ENCODE measurements at regions not wholly inside any gene's neighbourhood (a gene's known extent, or its start where the extent isn't known, plus 50 kb on each side); places are given as distances from the start of the nearest gene placed in this dataset.

GRCh38 chr2:52805901-52806410, 961.6 kb upstream of the CHAC2 start:
- DNase-seq, result no peak

DNA sequence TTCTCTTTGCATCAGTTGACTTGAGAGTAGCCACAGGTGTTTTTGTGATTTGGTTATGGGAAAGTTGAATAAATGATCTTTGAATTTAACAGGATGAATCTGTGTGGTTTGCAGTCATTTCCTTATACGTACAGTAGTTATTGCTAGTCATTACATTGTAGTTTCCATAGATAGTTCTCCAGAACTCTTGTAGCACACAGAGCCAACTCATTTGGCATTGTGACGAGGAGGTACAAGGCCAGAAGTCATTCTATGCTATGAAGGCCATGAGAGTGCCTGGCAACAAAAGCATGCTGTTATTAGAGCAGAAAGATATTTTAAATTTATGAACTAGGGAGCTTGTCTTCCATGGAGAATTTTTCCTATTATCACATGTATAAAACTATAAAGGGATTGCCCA, 973.0 kb upstream of the CHAC2 start:
- no peak for DNase-seq

- no peak for DNase-seq
Observed at GRCh38 chr2:52779446-52779845, 988.2 kb upstream of the CHAC2 start.

DNA sequence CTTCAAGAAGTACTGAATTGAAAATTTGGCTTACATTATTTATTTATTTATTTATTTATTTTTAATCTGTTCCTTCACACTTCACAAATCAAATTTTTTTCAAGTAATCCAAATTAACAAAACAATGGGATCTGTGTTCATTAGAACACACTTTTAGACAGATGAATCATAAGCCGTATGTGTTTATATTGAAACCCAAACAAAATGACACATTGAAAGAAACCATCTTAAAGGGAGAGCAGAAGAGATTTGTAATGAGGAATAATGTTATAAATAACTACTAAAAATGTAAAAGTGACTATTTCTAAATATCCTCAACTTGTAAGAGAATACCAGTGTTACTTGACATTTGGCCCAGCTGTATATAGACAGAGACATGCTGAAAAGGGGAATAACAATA, 991.0 kb upstream of the CHAC2 start:
- DNase-seq, result no peak

- DNase-seq, result no peak
Observed at GRCh38 chr2:52775674-52776073, 991.9 kb upstream of the CHAC2 start.

- no peak for DNase-seq
Observed at GRCh38 chr2:52765735-52766134, 1001.9 kb upstream of the CHAC2 start.

GRCh38 chr2:52749764-52750163, 1017.8 kb upstream of the CHAC2 start:
- DNase-seq, result no peak

- DNase-seq, result no peak
Observed at GRCh38 chr2:52745144-52745543, 1022.5 kb upstream of the CHAC2 start.

DNA sequence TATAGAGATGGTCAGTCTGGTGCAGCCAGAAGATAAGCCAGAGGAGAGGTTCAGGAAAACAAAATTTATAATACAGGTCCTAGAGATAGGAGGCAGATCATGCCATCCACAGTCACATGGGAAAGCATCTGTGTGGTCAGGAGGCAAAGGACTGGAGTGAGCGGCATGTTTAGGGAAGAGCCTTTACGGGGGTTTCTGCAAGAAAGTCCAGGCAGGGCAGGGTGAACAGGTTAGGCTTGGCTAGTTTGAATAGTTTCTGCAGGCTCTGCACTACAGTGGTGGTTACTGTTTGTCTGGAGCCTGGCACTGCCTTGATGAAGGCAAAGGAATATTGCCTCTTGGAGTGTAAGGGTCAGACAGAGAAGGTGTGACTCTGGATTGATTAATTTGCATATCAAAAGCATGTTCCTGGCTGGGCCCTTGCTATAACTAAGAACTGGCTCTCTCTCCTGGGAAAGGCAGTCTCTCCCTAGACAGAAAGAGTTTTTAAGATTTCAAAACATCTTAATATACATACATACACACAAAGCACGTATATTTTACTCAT, 1034.7 kb upstream of the CHAC2 start:
- DNase-seq, result no peak

DNA sequence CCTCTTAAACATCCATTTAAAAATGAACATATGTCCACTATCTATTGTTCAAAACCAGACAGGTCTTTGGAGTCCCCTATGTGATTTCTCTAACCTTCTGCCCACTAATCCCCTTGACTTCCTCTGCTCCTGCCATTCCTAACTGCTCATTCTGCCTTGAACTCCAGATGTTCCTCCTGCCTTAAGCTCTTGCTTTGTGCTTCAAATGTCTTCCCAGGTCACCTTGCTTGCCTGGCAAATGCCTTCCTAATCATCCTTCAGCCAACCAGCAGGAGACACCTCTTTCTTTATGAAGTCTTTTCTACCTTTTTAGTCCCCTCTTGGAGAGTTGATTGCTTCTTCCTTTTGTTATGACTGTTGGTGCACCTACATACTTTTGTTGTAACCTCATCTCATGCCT, 1043.0 kb upstream of the CHAC2 start:
- no peak for DNase-seq

DNA sequence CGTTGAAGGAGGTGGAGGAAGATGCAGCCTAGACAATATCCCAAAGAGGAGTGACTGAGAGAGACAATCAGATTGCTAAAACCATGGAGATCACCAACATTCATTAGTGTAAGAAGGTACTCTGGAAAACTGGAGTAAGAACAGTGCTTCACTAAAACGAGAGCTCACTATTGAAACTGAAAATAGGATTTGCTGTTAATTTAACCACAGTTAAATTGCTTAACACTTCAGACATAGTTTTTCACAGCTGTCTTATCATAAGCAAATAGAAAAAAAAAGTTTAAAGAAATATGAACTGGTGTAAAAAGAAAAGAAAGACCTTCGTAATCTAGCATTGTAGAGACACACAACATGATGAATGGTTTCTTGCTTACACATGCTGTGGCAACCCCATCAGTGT, 1049.8 kb upstream of the CHAC2 start:
- DNase-seq, result no peak

- DNase-seq, result no peak
Observed at GRCh38 chr2:52710810-52711618, 1056.6 kb upstream of the CHAC2 start.

- DNase-seq, result no peak
Observed at GRCh38 chr2:52704251-52704650, 1063.4 kb upstream of the CHAC2 start.

- DNase-seq, result no peak
Observed at GRCh38 chr2:52703004-52703403, 1064.6 kb upstream of the CHAC2 start.

DNA sequence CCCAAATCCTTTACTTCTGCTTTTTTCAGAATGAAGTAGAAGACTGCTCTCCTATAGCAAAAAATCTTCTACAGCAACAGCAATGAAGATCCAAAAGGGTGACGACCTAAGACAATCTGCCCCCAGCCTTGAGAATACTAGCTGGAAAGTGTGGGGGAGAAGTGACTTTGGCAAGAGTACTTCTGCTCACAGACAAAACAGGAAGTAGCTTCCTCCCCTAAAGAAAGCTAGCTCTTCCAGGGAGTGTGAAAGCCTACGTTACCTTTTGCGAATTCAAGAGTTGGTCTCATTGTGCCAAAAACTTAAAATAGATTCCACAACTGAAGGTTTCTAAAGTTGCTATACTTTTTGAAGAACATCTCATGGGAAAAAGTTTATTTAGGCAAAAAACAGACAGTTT, 1069.2 kb upstream of the CHAC2 start:
- DNase-seq, result no peak

- DNase-seq, result no peak
Observed at GRCh38 chr2:52697690-52698089, 1069.9 kb upstream of the CHAC2 start.

DNA sequence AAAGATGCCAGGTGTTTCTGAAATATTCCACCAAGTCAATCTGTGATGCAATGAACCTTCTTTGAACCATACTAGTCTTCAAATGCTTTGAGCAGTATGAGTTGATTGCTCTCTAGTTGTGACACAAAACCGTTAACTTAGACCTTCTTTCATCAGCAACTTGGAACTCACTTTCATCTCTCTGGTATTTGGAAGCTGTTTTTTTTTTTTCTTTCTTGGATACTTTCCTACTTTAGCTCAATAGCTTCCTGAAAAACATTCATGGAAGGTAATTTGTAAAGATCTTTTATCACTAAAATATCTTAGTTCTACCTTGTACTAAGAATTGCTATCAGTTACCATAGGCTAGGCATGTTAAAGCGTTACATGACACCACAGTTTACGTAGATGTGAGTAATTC, 1071.9 kb upstream of the CHAC2 start:
- DNase-seq, result no peak

- DNase-seq, result no peak
Observed at GRCh38 chr2:52686935-52687334, 1080.7 kb upstream of the CHAC2 start.

DNA sequence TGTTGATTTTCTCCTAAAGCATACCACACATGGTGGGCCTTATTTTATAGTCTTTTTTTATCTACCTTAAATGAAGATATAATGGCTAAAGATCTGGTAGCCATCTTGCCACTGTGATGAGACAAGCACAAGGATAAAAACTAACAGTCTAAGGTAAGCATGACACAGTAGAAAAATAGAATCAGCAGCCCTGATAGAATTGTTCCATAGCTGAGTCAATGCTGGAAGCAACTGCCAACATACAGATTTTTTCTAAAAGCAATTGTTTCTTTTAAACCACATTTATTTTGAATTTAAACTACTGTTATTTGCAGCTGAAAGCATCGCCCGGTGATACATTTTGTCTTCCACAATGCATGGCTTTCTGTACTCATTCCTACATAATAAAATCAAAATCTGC, 1091.5 kb upstream of the CHAC2 start:
- no peak for DNase-seq

GRCh38 chr2:52668724-52669123, 1098.9 kb upstream of the CHAC2 start:
- DNase-seq, result no peak

DNA sequence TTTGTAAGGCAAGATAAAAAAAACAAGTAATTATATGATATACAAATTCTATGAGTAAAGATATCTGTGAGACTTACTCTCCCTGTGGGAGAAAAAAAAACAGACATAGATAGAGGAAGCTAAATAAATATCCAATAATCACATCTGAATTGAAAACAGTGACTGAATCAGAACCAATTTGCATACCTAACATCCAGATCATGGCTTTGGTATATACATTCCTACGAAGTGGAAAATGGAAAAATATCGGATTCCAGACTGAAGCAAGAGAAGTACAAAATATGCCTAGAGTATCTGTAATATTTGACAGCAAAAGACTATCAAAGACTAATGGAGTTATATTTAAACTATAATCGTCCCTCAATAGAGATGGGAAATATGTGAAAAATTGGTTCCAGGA, 1108.1 kb upstream of the CHAC2 start:
- DNase-seq, result no peak

GRCh38 chr2:52658598-52658997, 1109.0 kb upstream of the CHAC2 start:
- no peak for DNase-seq

DNA sequence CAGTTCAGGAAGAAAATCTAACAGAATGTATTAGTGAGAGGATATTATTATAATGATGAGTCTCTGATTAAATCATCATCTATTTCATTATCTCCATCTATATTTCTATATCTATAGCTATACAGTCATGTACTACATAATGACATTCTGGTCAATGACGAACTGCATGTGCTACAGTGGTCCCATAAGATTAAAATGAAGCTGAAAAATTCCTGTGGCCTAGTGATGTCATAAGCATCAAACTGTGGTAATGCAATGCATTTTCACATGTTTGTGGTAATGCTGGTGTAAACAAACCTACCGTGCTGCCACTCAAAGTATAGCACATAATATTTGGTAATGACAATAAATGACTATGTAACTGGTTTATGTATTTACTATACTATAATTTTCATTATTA, 1127.9 kb upstream of the CHAC2 start:
- no peak for DNase-seq

GRCh38 chr2:52632543-52632942, 1135.1 kb upstream of the CHAC2 start:
- DNase-seq, result no peak

DNA sequence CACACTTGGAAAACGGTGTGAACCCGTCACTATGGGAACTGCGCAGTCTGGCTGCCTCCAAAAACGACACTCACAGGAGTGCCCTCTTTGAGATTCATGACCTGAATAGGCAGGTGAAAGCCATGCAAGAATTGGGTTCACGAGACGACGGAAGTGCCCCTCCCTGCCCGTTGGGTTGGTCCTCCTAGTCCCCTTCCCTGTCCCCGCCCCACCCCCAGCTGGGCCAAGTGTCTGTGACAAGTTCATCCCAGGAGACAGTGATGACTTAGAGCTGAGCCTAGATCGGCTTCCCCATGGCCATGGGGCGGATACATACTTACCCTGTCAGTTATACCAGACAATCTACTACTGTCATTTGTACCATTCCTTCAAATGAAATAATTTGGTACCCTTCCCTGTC, 1137.7 kb upstream of the CHAC2 start:
- DNase-seq, result no peak

Data from NCI-H187 treated with DMSO at 0.1 percent for 48 hours (cell line).